Suprapubic skin (tissue), 4 donors: ENCODE measurements at regions not wholly inside any gene's neighbourhood (a gene's known extent, or its start where the extent isn't known, plus 50 kb on each side); places are given as distances from the start of the nearest gene placed in this dataset.

Source experiments
- DNase-seq, 2 donors: peaks; one replicate each; pipeline ENCODE4 v3.0.0-alpha.2; 2019; ENCODE audit warnings: low spot score in 2 of 2
- H3K27ac ChIP-seq: fragments of 200-600 bp; sonication (generic); one replicate; pipeline ENCODE4 v1.5.1; 2019
- H3K27me3 ChIP-seq: fragments of 200-600 bp; sonication (generic); one replicate; pipeline ENCODE4 v1.5.1; 2019
- H3K36me3 ChIP-seq: fragments of 200-600 bp; sonication (generic); one replicate; pipeline ENCODE4 v1.5.1; 2019
- H3K4me1 ChIP-seq: fragments of 200-600 bp; sonication (generic); one replicate; pipeline ENCODE4 v1.5.1; 2019
- H3K4me3 ChIP-seq: fragments of 200-600 bp; sonication (generic); one replicate; pipeline ENCODE4 v1.5.1; 2019; ENCODE audit warnings: mild to moderate bottlenecking
- H3K9me3 ChIP-seq: fragments of 200-600 bp; sonication (generic); one replicate; pipeline ENCODE4 v1.5.1; 2019
- CTCF ChIP-seq, 2 donors: fragments of 200-600 bp in 1 of 2; fragments of 450-650 bp in 1 of 2; sonication (generic) in 1 of 2; IDR thresholded peaks; one replicate each; pipeline ENCODE4 v1.5.1; 2016 to 2019; ENCODE audit warnings: antibody characterized with exemption in 2 of 2, mild to moderate bottlenecking in 1 of 2, moderate library complexity in 1 of 2
- EP300 ChIP-seq: sonication (generic); formaldehyde crosslinking; IDR thresholded peaks from one replicate; pipeline ENCODE4 v1.6.1; 2017; ENCODE audit warnings: antibody characterized with exemption
- POLR2A ChIP-seq, 2 donors: fragments of 450-650 bp; IDR thresholded peaks; one replicate each; pipeline ENCODE4 v1.6.1; 2017; ENCODE audit warnings: antibody characterized with exemption in 2 of 2, mild to moderate bottlenecking in 2 of 2, moderate library complexity in 2 of 2
- POLR2AphosphoS5 ChIP-seq, 3 donors: sonication (generic); formaldehyde crosslinking; IDR thresholded peaks; one replicate each; pipeline ENCODE4 v1.6.1; 2017; ENCODE audit warnings: antibody characterized with exemption in 3 of 3
- WGBS: methylation state at CpG from one replicate; pipeline ENCODE4 v1.1.5; 2018; 5-methylcytosine and 5-hydroxymethylcytosine counted together

DNA sequence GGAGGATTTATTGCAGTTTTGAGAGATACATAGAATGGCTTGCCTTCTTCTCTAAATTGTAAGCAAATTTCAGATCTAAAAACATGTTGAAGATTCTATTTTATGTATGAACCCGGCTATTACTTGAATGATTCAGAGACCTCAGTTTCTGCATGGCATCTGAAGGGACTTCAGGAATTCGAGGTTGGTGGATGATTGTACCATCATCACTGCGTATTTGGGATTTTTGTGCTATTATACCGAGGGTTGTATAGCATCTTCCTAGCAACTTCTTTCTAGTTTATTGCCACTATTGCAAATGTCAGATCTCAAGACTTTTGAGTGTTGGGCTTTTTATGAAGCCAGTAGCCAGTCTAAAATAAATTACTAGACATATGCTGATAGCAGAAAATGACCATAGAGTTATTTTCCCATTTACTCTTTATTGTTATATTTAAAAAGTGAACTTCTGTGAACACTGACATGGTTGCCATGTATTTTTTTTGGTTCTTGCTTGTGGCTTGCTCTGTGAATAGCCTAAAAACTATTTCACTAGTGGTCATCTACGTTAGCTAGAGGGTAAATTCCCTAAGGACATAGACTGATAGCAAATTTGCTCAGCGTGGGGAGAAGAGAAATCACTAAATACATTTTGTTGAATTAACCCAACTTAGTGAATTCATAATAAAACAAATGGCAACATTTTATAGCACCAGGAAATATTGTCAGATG, 70.6 kb upstream of the KLF12 start:
- no peaks in the 10 kb centered on the region for H3K4me1 ChIP-seq
- 91% methylated on average over 6 of the region's 6 CpGs for whole genome bisulfite sequencing
- no peak for DNase-seq
- H3K27ac ChIP-seq: no peak overlapping the region
- no peaks in the 10 kb centered on the region for H3K27me3 ChIP-seq
- no peaks in the 10 kb centered on the region for H3K9me3 ChIP-seq
- no peaks in the 10 kb centered on the region for H3K36me3 ChIP-seq
- no peak overlapping the region for H3K4me3 ChIP-seq
- TF ChIP-seq POLR2AphosphoS5 (IDR thresholded peaks at IDR 0.05): no peak
- no peak for TF ChIP-seq EP300
- TF ChIP-seq CTCF (IDR thresholded peaks at IDR 0.05): no peak
- TF ChIP-seq POLR2A (IDR thresholded peaks at IDR 0.05): no peak

DNA sequence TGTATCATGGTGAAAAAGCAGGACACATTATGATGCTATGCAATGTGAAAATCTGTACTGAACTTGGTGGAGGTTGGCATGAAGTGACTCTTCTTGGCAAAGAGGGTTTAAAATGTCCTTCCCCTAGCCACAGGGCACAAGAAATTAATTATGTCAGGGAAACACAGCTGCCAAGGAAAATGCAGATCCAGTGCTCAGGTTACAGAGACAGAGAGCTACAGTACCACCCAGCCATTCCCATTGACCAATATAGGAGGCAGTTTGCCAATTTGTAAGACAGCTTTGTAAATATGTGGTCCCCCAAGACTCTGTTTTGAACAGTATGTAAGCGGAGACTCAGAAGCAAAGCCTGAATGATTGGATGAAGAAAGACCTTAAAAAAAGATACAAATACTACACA, 69.4 kb upstream of the KLF12 start:
- H3K4me1 ChIP-seq: no peaks in the 10 kb centered on the region
- H3K36me3 ChIP-seq: no peaks in the 10 kb centered on the region
- no peaks in the 10 kb centered on the region for H3K27me3 ChIP-seq
- no peak overlapping the region for H3K27ac ChIP-seq
- TF ChIP-seq CTCF (IDR thresholded peaks at IDR 0.05) (no peak), POLR2AphosphoS5 (IDR thresholded peaks at IDR 0.05) (no peak), POLR2A (IDR thresholded peaks at IDR 0.05) (no peak), EP300 (no peak)
- 75% methylated on average over 1 of the region's 1 CpG for WGBS
- no peaks in the 10 kb centered on the region for H3K9me3 ChIP-seq
- no peak overlapping the region for H3K4me3 ChIP-seq
- no peak for DNase-seq

DNA sequence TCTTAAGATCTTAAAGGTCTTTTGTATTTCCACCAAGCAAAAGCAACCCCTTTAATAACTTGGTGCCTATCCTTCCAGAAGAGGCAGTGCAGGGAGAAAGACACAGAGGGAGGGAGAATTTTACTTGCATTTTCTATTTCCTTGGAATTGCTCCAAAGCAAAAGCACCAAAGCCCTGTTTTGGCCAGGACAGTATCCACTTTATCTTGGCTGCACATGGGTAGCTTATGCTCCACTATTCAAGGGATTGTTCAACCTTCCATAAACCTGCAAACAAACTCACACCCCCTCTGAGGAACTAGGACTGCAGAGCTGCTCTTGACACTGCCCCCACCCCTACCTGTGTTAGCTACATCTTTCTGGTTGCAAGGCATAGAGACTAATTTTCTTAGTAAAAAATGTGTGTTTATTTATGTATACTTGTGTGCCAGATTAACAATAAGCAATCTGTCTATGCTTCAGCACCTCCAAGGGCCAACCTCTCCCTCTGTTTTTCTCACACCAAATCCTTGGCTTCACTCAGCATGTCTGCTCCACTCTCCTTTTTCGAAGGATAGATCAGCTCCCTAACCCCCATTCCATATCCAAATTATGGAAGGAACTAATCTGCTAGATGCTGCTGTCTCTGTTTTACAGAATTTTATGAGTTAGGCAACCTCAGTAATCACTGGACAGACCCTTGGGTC, 68.1 kb upstream of the KLF12 start:
- no peaks in the 10 kb centered on the region for H3K4me1 ChIP-seq
- no peaks in the 10 kb centered on the region for H3K36me3 ChIP-seq
- H3K9me3 ChIP-seq: no peaks in the 10 kb centered on the region
- H3K27me3 ChIP-seq: no peaks in the 10 kb centered on the region
- H3K4me3 ChIP-seq: no peak overlapping the region
- 67% methylated on average over 1 of the region's 1 CpG for WGBS
- no peak for DNase-seq
- no peak for TF ChIP-seq POLR2A (IDR thresholded peaks at IDR 0.05)
- no peak for TF ChIP-seq CTCF (IDR thresholded peaks at IDR 0.05)
- TF ChIP-seq EP300: no peak
- TF ChIP-seq POLR2AphosphoS5 (IDR thresholded peaks at IDR 0.05): no peak
- H3K27ac ChIP-seq: no peak overlapping the region

DNA sequence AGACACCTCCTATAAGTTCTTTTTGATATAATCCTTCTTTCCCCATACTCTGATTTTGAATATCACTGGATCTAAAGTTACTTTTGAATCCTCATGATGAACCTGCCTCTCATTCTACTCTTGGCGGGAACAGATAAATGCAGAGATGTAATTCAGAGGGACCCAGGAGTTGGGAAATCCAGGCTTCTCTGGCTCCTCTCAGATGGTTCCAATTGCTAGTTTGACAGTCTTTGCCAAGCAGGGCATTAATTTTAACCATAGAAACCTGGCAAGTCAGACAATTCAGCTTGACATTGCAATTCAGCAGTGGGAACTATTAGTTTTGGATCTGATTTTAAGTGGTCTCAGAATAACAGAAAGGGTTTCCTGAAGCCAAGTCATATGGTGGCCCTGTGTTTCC, 67.3 kb upstream of the KLF12 start:
- H3K36me3 ChIP-seq: no peaks in the 10 kb centered on the region

More for the DNA sequence above, 67.3 kb upstream of the KLF12 start:
- no peaks in the 10 kb centered on the region for H3K27me3 ChIP-seq
- H3K9me3 ChIP-seq: no peaks in the 10 kb centered on the region
- 79% methylated on average over 1 of the region's 1 CpG for WGBS
- no peaks in the 10 kb centered on the region for H3K4me1 ChIP-seq
- no peak overlapping the region for H3K27ac ChIP-seq
- no peak for DNase-seq
- H3K4me3 ChIP-seq: no peak overlapping the region
- TF ChIP-seq POLR2AphosphoS5 (IDR thresholded peaks at IDR 0.05) (no peak), EP300 (no peak), POLR2A (IDR thresholded peaks at IDR 0.05) (no peak), CTCF (IDR thresholded peaks at IDR 0.05) (no peak)
